Sigmoid colon (tissue), 6 donors: ENCODE measurements at regions not wholly inside any gene's neighbourhood (a gene's known extent, or its start where the extent isn't known, plus 50 kb on each side); places are given as distances from the start of the nearest gene placed in this dataset.

Experiments
- DNase-seq: peaks from one replicate; pipeline ENCODE4 v3.0.0-alpha.2; 2019
- H3K27ac ChIP-seq, 4 donors: fragments of 200-600 bp; sonication (generic); one replicate each; pipeline ENCODE4 v1.5.1; 2016 to 2019; ENCODE audit warnings: mild to moderate bottlenecking in 1 of 4
- H3K27me3 ChIP-seq, 3 donors: fragments of 200-600 bp; sonication (generic); one replicate each; pipeline ENCODE4 v1.5.1; 2019; ENCODE audit warnings: mild to moderate bottlenecking in 1 of 3
- H3K36me3 ChIP-seq, 4 donors: fragments of 200-600 bp; sonication (generic); one replicate each; pipeline ENCODE4 v1.5.1; 2016 to 2019
- H3K4me1 ChIP-seq, 4 donors: fragments of 200-600 bp; sonication (generic); one replicate each; pipeline ENCODE4 v1.5.1; 2017 to 2019
- H3K4me3 ChIP-seq, 4 donors: fragments of 200-600 bp; sonication (generic); one replicate each; pipeline ENCODE4 v1.5.1; 2017 to 2019; ENCODE audit warnings: mild to moderate bottlenecking in 2 of 4, moderate library complexity in 1 of 4
- H3K9me3 ChIP-seq, 4 donors: fragments of 200-600 bp in 3 of 4; sonication (generic) in 3 of 4; one replicate each; pipeline versions ENCODE4 v1.5.1 to v1.6.1; 2013 to 2019
- EP300 ChIP-seq, 4 donors: sonication (generic); formaldehyde crosslinking; IDR thresholded peaks; one replicate each; pipeline ENCODE4 v1.6.1; 2017; ENCODE audit warnings: antibody characterized with exemption in 4 of 4
- POLR2A ChIP-seq, 2 donors: fragments of 450-650 bp; IDR thresholded peaks; one replicate each; pipeline ENCODE4 v1.6.1; 2016; ENCODE audit warnings: antibody characterized with exemption in 2 of 2, mild to moderate bottlenecking in 2 of 2, moderate library complexity in 2 of 2
- POLR2AphosphoS5 ChIP-seq, 4 donors: sonication (generic); formaldehyde crosslinking; IDR thresholded peaks; one replicate each; pipeline ENCODE4 v1.6.1; 2017; ENCODE audit warnings: antibody characterized with exemption in 4 of 4
- WGBS, 2 donors: extraction: QIAGEN DNeasy Blood & Tissue Kit; methylation state at CpG; one replicate each; pipeline ENCODE4 v1.1.7; 2013; 5-methylcytosine and 5-hydroxymethylcytosine counted together
- intact Hi-C: fragments of 100-400 bp; cut with DNase I; formaldehyde crosslinking; loops from one replicate; pipeline ENCODE4 v1.15.1; 2023
- TF ChIP-seq, protein P1 (sequence below), 4 experiments: fragments of 450-650 bp in 3 of 4; fragments of 200-600 bp in 1 of 4; IDR thresholded peaks; one replicate each; pipeline ENCODE4 v1.5.1; 2016 to 2019; ENCODE audit warnings: antibody characterized with exemption in 4 of 4, mild to moderate bottlenecking in 3 of 4, moderate library complexity in 2 of 4
- donor health status: healthy with polysubstance abuse.
- donor health status: healthy.

DNA sequence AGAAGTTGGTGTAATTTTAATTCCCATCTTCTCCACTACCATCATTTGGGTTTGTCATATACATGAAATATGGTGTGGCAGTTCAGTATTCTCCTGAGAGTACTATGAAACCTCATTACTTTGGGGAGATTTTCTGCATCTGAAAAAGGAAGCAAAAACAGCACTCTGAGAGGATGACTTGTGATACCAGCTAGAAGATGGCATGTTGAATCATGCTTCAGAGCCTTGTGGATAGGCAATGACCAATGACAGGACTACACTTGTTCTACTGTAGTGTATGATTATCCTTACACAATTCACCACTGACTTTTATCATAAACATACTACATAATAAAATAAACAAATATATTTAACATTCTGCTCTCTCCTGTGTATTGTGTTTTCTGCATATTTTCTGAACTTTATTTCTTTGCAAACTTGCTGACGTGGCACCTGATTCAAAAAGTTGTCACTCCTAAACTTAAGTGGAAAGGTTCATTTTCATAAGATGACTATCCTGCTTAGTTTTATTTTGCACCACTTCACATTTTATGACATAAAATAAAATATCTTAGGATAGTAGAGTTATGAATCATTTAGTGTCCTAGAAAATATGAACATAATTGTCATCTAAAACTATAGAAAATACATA lies 991.3 kb downstream of the FSTL5 start:
- no peak overlapping the region for H3K4me3 ChIP-seq
- TF ChIP-seq POLR2AphosphoS5 (IDR thresholded peaks at IDR 0.05) (no peak), EP300 (IDR thresholded peaks at IDR 0.05) (no peak), POLR2A (IDR thresholded peaks at IDR 0.05) (no peak)
- TF ChIP-seq, protein P1, sequence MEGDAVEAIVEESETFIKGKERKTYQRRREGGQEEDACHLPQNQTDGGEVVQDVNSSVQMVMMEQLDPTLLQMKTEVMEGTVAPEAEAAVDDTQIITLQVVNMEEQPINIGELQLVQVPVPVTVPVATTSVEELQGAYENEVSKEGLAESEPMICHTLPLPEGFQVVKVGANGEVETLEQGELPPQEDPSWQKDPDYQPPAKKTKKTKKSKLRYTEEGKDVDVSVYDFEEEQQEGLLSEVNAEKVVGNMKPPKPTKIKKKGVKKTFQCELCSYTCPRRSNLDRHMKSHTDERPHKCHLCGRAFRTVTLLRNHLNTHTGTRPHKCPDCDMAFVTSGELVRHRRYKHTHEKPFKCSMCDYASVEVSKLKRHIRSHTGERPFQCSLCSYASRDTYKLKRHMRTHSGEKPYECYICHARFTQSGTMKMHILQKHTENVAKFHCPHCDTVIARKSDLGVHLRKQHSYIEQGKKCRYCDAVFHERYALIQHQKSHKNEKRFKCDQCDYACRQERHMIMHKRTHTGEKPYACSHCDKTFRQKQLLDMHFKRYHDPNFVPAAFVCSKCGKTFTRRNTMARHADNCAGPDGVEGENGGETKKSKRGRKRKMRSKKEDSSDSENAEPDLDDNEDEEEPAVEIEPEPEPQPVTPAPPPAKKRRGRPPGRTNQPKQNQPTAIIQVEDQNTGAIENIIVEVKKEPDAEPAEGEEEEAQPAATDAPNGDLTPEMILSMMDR (IDR thresholded peaks at IDR 0.05), result no peak
- H3K27me3 ChIP-seq, result no peaks in the 10 kb centered on the region
- intact Hi-C loops, result no loop called here
- H3K36me3 ChIP-seq, result no peaks in the 10 kb centered on the region
- DNase-seq, result no peak
- no peaks in the 10 kb centered on the region for H3K4me1 ChIP-seq
- no peaks in the 10 kb centered on the region for H3K9me3 ChIP-seq
- 67 to 80% methylated on average over 1 of the region's 1 CpG for WGBS, 2 donors
- no peak overlapping the region for H3K27ac ChIP-seq

DNA sequence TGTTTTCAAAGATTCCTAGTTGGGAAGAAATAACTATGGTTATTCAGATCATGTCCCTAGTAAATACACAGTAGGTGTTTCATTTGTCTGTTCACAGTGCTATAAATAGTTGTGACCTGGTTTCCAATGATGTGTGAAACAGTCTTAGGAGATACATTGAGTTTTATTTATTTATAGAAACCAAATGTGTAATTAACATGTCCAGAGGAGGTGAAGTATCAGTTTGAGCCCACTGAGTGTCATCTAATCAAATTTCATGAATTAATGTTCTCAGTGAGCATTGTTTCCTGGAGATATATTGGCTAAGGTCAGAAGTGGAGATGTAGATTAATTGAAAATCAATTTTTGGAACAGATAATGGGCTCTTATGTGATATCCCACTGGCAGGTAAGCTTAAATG lies 996.3 kb downstream of the FSTL5 start:
- intact Hi-C loops, result no loop called here
- no peaks in the 10 kb centered on the region for H3K36me3 ChIP-seq
- no peak for TF ChIP-seq POLR2A (IDR thresholded peaks at IDR 0.05)
- TF ChIP-seq, protein P1 (IDR thresholded peaks at IDR 0.05), result no peak
- TF ChIP-seq POLR2AphosphoS5 (IDR thresholded peaks at IDR 0.05), result no peak
- TF ChIP-seq EP300 (IDR thresholded peaks at IDR 0.05), result no peak
- no peak overlapping the region for H3K27ac ChIP-seq
- H3K9me3 ChIP-seq, result no peaks in the 10 kb centered on the region
- DNase-seq, result no peak
- no peak overlapping the region for H3K4me3 ChIP-seq
- no peaks in the 10 kb centered on the region for H3K4me1 ChIP-seq
- H3K27me3 ChIP-seq, result no peaks in the 10 kb centered on the region

DNA sequence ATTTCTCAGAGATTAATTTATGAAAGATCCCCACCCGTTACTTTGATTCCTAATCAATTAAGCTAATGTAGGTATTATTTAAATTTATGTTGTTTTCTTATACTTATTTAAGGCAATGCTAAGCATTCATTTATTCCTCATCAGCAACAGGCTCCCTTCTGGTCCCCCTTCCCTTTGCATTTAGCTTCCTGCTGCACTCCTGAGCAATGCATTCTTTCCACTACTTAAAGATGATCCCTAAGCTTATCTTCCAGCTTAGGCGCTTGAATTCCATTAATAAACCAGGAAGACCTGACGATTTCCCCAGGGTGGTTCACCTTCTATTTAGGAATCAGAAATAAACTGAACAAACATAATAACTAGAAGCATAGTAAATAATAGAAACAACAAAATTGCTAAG lies 1003.1 kb downstream of the FSTL5 start:
- TF ChIP-seq POLR2A (IDR thresholded peaks at IDR 0.05) (no peak), EP300 (IDR thresholded peaks at IDR 0.05) (no peak), POLR2AphosphoS5 (IDR thresholded peaks at IDR 0.05) (no peak)
- TF ChIP-seq, protein P1 (IDR thresholded peaks at IDR 0.05), result no peak
- Histone ChIP-seq H3K27ac (no peak overlapping the region), H3K4me3 (no peak overlapping the region), H3K9me3 (no peaks in the 10 kb centered on the region), H3K4me1 (no peaks in the 10 kb centered on the region), H3K36me3 (no peaks in the 10 kb centered on the region), H3K27me3 (no peaks in the 10 kb centered on the region)
- 55 to 60% methylated on average over 3 of the region's 3 CpGs for WGBS, 2 donors
- intact Hi-C loops, result no loop called here
- DNase-seq, result no peak

DNA sequence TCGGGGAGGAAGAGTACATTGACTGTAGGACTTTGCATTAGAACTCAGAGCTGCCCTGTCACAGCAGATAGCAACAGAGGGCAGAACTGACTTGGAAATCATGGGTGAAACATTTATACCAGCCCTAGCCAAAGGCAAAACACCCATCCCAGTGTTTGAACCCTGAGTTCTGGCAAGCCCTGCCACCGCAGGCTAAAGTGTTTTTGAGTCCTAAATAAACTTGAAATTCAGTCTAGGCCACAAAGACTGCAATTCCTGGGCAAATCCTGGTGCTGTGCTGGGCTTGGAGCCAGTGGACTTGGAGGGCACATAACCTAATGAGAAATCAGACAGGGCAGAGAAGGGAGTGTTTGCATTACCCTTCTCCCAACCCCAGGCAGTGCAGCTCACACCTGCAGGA lies 1015.7 kb downstream of the FSTL5 start:
- Histone ChIP-seq H3K36me3 (no peaks in the 10 kb centered on the region), H3K4me1 (no peaks in the 10 kb centered on the region), H3K27ac (no peak overlapping the region), H3K9me3 (peaks cover 0 to 3% (median 0%) of the 10 kb centered on the region in 4 donors), H3K4me3 (no peak overlapping the region), H3K27me3 (no peaks in the 10 kb centered on the region)
- intact Hi-C loops, result no loop called here
- WGBS, 2 donors, result 66 to 78% methylated on average over 2 of the region's 2 CpGs
- TF ChIP-seq POLR2A (IDR thresholded peaks at IDR 0.05) (no peak), EP300 (IDR thresholded peaks at IDR 0.05) (no peak), POLR2AphosphoS5 (IDR thresholded peaks at IDR 0.05) (no peak)
- TF ChIP-seq, protein P1 (IDR thresholded peaks at IDR 0.05), result no peak
- no peak for DNase-seq

DNA sequence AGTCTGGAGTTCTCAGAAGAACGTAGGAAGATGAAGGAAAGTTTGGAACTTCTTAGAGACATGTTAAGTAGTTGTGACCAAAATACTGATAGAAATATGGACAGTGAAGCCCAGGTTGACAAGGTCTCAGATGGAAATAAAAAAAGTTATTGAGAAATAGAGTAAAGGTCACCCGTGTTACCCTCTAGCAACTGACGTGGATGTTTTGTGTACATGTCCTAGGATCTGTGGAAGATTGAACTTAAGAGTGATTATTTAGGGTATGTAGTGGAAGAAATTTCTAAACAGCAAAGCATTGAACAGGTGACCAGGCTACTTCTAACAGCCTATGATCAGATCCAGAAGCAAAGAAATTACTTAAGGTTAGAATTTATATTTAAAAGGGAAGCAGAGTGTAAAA lies 1020.4 kb downstream of the FSTL5 start:
- H3K9me3 ChIP-seq, result peaks cover 0 to 3% (median 0%) of the 10 kb centered on the region in 4 donors
- H3K4me3 ChIP-seq, result no peak overlapping the region
- 75 to 83% methylated on average over 3 of the region's 3 CpGs for WGBS, 2 donors
- no peak for DNase-seq
- intact Hi-C loops, result no loop called here
- no peak for TF ChIP-seq POLR2AphosphoS5 (IDR thresholded peaks at IDR 0.05)
- no peak for TF ChIP-seq EP300 (IDR thresholded peaks at IDR 0.05)
- TF ChIP-seq, protein P1 (IDR thresholded peaks at IDR 0.05), result no peak
- TF ChIP-seq POLR2A (IDR thresholded peaks at IDR 0.05), result no peak
- H3K36me3 ChIP-seq, result no peaks in the 10 kb centered on the region
- no peaks in the 10 kb centered on the region for H3K4me1 ChIP-seq
- H3K27me3 ChIP-seq, result no peaks in the 10 kb centered on the region
- H3K27ac ChIP-seq, result no peak overlapping the region
